SK-N-SH (cell line): ENCODE measurements at regions not wholly inside any gene's neighbourhood (a gene's known extent, or its start where the extent isn't known, plus 50 kb on each side); places are given as distances from the start of the nearest gene placed in this dataset.

ENCODE experiments used
- CTCF ChIP-seq: fragments of 200-600 bp; sonication (generic); IDR thresholded peaks from 2 replicates; pipeline ENCODE4 v1.6.1; 2017; ENCODE audit warnings: antibody characterized with exemption, mild to moderate bottlenecking, moderate library complexity
- MEF2A ChIP-seq: IDR thresholded peaks from 2 replicates; pipeline ENCODE4 v1.4.0; 2012; ENCODE audit warnings: low read depth, borderline replicate concordance
- SIN3A ChIP-seq: IDR thresholded peaks from 2 replicates; pipeline ENCODE4 v1.6.1; 2012; ENCODE audit warnings: low read depth, mild to moderate bottlenecking, low read length, moderate library complexity, borderline replicate concordance
- SMC3 ChIP-seq: IDR thresholded peaks from 2 replicates; pipeline ENCODE4 v1.6.1; 2012; ENCODE audit warnings: low read depth, low read length, improper control_type of control experiment
- TAF1 ChIP-seq: IDR thresholded peaks from 2 replicates; pipeline ENCODE4 v1.6.1; 2012; ENCODE audit warnings: low read depth, mild to moderate bottlenecking, low read length, moderate library complexity, borderline replicate concordance
- USF2 ChIP-seq: fragments of 150-350 bp; IDR thresholded peaks from 2 replicates; pipeline ENCODE4 v1.6.1; 2017; ENCODE audit warnings: antibody characterized with exemption, low read length, low read depth, borderline replicate concordance
- ZBTB33 ChIP-seq: IDR thresholded peaks from 2 replicates; pipeline ENCODE4 v1.4.0; 2012; ENCODE audit warnings: low read depth, borderline replicate concordance

GRCh38 chr4:166655231-166655630 is 579.1 kb downstream of the SPOCK3 start:
- no peak for TF ChIP-seq CTCF
- no peak for TF ChIP-seq TAF1
- no peak for TF ChIP-seq MEF2A
- TF ChIP-seq SIN3A, result no peak
- TF ChIP-seq USF2, result no peak
- TF ChIP-seq ZBTB33, result no peak
- TF ChIP-seq SMC3, result no peak
